ACC112 (cell line): ENCODE measurements at regions not wholly inside any gene's neighbourhood (a gene's known extent, or its start where the extent isn't known, plus 50 kb on each side); places are given as distances from the start of the nearest gene placed in this dataset.

Experiments
- H2AFZ ChIP-seq: fragments of 200-600 bp; sonication (generic); one replicate; pipeline ENCODE4 v1.6.0; 2017; ENCODE audit warnings: antibody characterized with exemption, low read length; ENCODE audit not compliant: unreplicated experiment
- H3K27ac ChIP-seq: fragments of 200-600 bp; sonication (generic); 2 replicates; pipeline ENCODE4 v1.5.1; 2014; ENCODE audit warnings: low read depth, mild to moderate bottlenecking, antibody characterized with exemption, low read length, moderate library complexity
- H3K27me3 ChIP-seq: fragments of 200-600 bp; sonication (generic); 2 replicates; pipeline ENCODE4 v1.6.1; 2014; ENCODE audit warnings: mild to moderate bottlenecking, antibody characterized with exemption, low read length, moderate library complexity, mixed read lengths; ENCODE audit not compliant: insufficient read depth
- H3K36me3 ChIP-seq: fragments of 200-600 bp; sonication (generic); 2 replicates; pipeline ENCODE4 v1.6.1; 2016; ENCODE audit warnings: mild to moderate bottlenecking, antibody characterized with exemption, low read length, moderate library complexity, mixed read lengths; ENCODE audit not compliant: insufficient read depth
- H3K4me1 ChIP-seq: fragments of 200-600 bp; sonication (generic); one replicate; pipeline ENCODE4 v1.6.1; 2016; ENCODE audit warnings: low read length, mixed read lengths; ENCODE audit not compliant: insufficient read depth, unreplicated experiment, control insufficient read depth
- H3K4me3 ChIP-seq: fragments of 200-600 bp; sonication (generic); 2 replicates; pipeline ENCODE4 v1.5.1; 2014; ENCODE audit warnings: mild to moderate bottlenecking, low read depth, low read length
- H3K79me2 ChIP-seq: fragments of 200-600 bp; sonication (generic); one replicate; pipeline ENCODE4 v1.6.0; 2016; ENCODE audit warnings: low read length; ENCODE audit not compliant: control insufficient read depth, unreplicated experiment, insufficient read depth

- H3K4me3 ChIP-seq = peak overlapping the region; percentile 66
- peak overlapping the region; percentile 32 for H2AFZ ChIP-seq
- H3K36me3 ChIP-seq = no peaks in the 10 kb centered on the region
- peak overlapping the region; percentile 97 for H3K27ac ChIP-seq
- no peaks in the 10 kb centered on the region for H3K27me3 ChIP-seq
- H3K79me2 ChIP-seq = no peaks in the 10 kb centered on the region
- peaks cover 34% of the 10 kb centered on the region for H3K4me1 ChIP-seq
Observed at GRCh38 chr9:134591573-134591981, 50.0 kb upstream of the COL5A1 start.
